A673 (cell line): ENCODE measurements at regions not wholly inside any gene's neighbourhood (a gene's known extent, or its start where the extent isn't known, plus 50 kb on each side); places are given as distances from the start of the nearest gene placed in this dataset.

ENCODE experiments used
- EZH2 ChIP-seq: fragments of 200-600 bp; sonication (generic); IDR thresholded peaks from 2 replicates; pipeline ENCODE4 v1.6.1; 2017; ENCODE audit warnings: borderline replicate concordance, low read depth, mild to moderate bottlenecking, mixed read lengths, antibody characterized with exemption, low read length; ENCODE audit not compliant: poor library complexity, severe bottlenecking
- TF ChIP-seq, protein P1 (sequence below): fragments of 300-800, 200-600 bp; sonication (generic); conservative IDR thresholded peaks from 2 replicates; pipeline ENCODE4 v1.5.1; 2017; ENCODE audit warnings: low read depth, mild to moderate bottlenecking, antibody characterized with exemption, low read length, moderate library complexity, mixed read lengths

DNA sequence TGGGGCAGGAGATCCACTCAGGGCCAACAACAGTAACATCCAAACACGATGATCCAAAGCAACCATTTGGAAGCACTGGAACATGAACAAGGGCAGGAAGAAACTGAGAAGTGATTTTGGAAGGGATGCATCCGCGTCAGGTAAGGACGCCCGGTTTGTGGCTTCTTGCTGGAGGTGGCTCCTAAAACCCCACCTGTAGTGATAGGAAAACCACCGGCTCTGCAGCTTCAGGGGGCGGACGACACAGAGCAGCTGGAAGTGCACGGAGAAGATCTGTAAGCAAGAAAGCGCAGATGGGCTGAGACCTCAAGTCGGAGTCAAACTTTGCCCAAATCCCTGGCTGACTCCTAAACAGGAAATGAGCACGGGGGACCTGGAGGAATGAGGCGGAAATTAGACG, 1066.1 kb downstream of the BRD1 start:
- TF ChIP-seq, protein P1, sequence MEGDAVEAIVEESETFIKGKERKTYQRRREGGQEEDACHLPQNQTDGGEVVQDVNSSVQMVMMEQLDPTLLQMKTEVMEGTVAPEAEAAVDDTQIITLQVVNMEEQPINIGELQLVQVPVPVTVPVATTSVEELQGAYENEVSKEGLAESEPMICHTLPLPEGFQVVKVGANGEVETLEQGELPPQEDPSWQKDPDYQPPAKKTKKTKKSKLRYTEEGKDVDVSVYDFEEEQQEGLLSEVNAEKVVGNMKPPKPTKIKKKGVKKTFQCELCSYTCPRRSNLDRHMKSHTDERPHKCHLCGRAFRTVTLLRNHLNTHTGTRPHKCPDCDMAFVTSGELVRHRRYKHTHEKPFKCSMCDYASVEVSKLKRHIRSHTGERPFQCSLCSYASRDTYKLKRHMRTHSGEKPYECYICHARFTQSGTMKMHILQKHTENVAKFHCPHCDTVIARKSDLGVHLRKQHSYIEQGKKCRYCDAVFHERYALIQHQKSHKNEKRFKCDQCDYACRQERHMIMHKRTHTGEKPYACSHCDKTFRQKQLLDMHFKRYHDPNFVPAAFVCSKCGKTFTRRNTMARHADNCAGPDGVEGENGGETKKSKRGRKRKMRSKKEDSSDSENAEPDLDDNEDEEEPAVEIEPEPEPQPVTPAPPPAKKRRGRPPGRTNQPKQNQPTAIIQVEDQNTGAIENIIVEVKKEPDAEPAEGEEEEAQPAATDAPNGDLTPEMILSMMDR: no peak
- TF ChIP-seq EZH2: no peak
